Islet precursor cell (in vitro differentiated cells): ENCODE measurements at regions not wholly inside any gene's neighbourhood (a gene's known extent, or its start where the extent isn't known, plus 50 kb on each side); places are given as distances from the start of the nearest gene placed in this dataset.
"Not testable (repeated sequence)": the region's sequence is repeated elsewhere in the genome, so short reads cannot be mapped to it uniquely, and the experiment has no call there.

ENCODE experiments used
- DNase-seq: peaks from one replicate; pipeline ENCODE4 v3.0.0-alpha.2; 2018

- DNase-seq = no peak
Measured at GRCh38 chr12:86724716-86725115, 468.5 kb upstream of the MGAT4C start.

- no peak for DNase-seq
Measured at GRCh38 chr12:86723326-86723725, 467.1 kb upstream of the MGAT4C start.

DNA sequence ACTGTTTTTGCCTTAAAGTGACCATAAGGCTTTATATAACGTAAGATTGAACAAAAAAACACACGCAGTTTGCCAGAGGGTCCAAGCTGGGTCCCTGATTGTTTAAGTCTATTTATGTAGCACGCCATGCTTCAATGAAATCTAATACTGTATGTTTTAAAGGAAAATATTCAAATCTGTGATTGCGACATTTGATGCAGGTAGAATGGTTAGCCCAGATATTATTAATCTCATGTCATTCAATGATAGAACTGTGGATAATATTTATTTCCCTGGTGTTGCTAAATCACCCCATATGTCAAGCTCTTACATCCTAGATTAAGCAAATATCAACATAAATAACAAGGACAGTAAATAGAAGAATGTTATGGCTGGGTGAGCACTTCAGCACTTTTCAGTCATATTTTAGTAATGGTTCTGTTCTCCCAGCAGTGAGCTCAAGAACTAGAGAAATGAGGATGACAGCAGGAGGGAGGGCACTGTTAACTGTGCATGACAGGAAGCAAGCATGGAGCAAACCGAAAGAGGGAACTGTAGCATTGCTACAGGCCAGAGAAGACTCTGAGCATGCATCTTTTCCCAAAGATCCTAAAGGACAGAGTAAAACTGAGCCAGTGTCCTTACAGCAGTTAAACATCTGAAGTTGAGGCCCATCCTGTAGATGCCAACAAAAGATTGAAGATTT, 465.7 kb upstream of the MGAT4C start:
- no peak for DNase-seq

- no peak for DNase-seq
Measured at GRCh38 chr12:86719381-86719780, 463.2 kb upstream of the MGAT4C start.

GRCh38 chr12:86713121-86713520, 456.9 kb upstream of the MGAT4C start:
- DNase-seq = no peak

DNA sequence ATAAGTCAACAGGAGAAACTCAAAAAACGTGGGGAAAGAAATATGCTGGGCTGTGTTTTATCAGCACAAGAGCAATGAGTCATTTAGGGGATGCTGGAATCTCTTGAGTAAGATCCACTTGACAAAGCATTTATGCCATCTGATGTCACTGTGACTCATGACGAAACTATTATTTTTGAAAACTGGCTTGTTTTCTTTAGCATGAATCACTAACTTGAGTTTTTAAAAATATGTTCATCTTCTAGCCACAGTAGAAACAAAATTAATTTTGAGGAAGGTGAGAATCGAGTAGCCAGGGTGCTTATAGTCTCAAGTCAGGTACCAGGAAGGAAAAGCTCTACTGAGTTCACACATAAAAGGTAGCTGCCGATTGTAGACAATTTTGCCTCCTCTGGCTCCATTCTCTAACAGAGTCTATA, 456.2 kb upstream of the MGAT4C start:
- no peak for DNase-seq

DNA sequence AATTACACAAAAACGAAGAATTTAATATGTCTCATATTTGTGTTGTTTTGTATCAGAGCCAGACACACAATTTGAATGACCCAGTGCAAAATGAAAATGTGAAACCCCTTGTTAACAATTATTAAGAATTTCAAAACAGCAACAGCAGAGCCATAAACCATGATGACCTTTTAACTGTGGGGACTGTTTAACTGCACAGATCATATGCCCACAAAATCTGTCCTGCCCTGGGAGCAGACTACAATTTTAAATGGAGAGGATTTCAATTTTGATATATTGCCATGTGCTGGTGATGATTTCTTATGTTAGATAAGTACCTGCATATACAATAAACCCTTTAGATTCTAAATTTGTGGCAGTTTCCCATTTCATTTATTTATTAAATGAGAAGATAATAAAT, 455.5 kb upstream of the MGAT4C start:
- DNase-seq = no peak

- DNase-seq = no peak
Measured at GRCh38 chr12:86710109-86710508, 453.9 kb upstream of the MGAT4C start.

- DNase-seq = not testable (repeated sequence)
Measured at GRCh38 chr12:86709017-86709416, 452.8 kb upstream of the MGAT4C start.

DNA sequence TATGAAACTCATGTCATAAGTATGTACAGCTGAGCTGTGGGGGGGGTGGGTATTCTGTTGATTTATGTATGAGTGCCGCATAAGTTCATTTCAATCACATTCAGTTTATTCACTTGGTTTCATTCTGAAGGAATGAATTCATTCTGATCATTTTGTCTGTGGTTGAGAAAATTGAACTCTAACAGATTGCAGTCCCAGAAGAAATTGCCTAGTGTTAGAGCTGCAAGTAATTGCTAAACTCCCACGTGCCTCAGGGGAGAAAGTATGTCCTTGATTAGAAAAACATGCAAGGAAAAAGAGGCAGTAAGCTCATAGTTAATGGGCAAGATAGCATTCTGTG, 442.4 kb upstream of the MGAT4C start:
- no peak for DNase-seq

GRCh38 chr12:86697916-86698640, 441.9 kb upstream of the MGAT4C start:
- no peak for DNase-seq

DNA sequence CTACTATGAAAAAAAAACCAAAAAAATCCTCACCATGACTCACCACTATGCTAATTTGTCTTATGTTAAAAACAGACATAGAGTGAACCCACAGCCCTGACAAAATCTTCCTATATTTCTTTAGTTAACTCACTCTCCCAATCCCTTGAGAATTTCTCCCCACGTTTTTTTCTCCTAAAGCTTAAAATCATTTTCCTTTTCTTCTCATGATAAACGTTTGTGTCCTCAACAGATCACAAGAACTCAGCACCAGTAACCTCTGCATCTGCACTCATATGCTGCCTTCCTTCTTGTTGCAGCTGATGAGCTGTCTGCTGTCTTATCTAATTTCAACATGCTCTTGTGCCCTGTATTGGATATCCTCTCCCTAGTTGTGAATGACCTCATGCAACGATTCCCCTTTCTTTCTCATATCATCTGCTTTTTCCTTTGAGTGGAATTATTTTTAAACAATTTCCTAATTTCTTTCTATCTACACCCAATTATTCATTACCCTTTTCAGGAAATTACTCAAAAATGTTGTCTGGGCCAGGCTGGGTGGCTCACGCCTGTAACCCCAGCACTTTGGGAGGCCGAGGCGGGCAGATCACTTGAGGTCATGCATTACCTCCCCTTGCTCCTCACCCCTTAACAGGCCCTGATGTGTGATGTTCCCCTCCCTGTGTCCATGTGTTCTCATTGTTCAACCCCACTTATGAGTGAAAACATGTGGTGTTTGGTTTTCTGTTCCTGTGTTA, 427.5 kb upstream of the MGAT4C start:
- DNase-seq = no peak

DNA sequence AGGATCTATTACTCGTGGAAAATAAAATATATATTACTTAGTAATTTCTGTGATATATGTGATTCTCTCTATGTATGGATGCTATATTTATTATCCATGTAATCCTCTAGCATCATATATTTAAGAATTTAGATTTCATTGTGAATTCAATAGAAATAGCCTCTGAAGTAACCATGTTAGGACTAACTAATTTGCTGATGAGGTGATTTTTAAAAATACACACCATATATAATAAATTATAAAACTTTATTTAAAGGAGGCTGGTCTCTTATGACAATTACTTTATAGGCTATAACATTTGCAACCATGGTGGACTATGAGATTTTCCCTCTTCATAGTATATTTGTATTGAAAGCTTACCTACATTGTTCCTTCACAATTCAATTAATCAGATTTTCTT, 424.9 kb upstream of the MGAT4C start:
- no peak for DNase-seq

DNA sequence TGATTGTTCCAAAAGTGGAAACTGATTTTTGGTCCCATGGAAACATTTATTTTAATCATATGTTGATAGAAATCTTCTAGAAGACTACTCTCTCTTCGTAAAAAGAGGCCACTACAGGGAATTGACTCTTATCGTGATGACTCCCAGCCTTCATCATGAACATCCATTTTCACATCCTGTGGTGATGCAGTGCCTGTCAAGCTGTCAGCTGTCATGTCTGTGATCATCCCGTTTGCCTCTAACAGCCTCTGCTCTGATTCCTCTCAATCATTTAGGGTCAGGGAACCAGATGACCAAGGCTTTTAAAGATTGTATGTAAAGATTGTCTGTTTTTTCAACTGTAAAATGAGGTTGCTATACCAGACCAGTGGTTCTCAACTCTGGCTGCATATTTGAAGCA, 419.0 kb upstream of the MGAT4C start:
- DNase-seq = no peak

GRCh38 chr12:86670986-86671385, 414.8 kb upstream of the MGAT4C start:
- DNase-seq = no peak

GRCh38 chr12:86669010-86669409, 412.8 kb upstream of the MGAT4C start:
- DNase-seq = peak; percentile 60

DNA sequence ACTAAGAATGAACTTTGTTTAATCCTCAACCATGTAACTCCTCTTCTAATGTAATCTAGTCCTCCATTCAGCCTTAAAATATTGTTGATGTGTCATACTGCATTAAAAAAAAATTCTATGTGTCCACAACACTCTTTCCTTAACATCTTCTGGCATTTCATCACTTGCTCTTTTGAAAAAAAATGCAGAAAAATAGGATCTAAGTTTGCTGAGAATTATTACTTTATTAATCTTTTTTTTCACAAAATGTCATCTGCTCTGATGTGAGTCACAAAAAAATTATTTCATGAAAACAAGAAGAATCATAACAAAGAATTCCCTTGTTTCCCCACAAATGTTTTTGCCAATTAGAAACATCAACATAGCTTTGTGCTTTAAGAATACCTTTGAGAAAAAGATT, 410.1 kb upstream of the MGAT4C start:
- no peak for DNase-seq

DNA sequence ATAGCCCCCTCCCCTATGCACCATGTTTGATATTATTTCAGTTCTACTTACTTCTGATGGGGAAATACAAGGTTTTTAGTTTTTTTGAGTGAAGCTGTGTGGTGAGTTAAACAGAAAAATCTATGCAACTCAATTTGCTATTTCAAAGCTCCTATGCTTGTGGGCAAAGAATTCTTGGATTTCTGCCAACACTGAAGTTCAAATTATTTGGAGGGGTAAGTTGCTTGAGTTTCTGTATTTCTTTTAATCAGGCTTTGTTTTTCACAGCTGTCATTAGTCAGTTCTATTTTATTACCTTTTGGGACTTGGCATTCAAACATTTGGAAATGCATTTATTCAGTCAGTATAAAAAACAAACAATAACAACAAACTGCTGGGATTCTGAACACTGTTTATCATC, 407.5 kb upstream of the MGAT4C start:
- no peak for DNase-seq

GRCh38 chr12:86663173-86663572, 407.0 kb upstream of the MGAT4C start:
- no peak for DNase-seq

GRCh38 chr12:86662464-86662863, 406.3 kb upstream of the MGAT4C start:
- no peak for DNase-seq

DNA sequence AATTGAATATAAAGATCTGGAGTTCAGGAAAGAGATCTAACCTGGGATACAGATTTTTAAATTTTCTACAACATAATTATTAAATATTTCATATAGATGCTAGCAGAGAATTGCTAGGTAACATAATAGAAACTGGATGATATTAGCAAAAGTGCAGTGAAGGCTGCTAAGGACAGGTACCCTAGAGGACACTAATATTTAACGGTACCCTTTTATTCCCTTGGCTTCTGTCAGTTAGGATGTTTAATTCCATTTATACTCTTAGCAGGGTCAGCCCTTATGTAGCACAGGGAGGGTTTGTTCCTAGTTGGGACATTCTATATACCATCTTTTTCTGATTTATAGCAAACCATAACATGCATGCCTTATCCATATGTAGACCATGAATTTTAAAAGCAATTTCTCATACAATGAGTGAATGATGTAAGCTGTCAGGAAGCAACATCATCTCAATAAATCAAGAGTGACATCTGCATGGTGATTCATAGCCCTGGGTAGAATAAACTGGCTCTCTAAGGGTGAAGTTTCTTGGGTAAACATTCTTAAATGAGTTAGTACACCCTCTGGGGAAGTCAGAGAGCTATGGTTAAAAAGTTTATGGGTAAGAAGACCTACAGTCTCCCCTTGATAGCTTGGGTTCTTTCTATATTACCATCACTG, 404.4 kb upstream of the MGAT4C start:
- DNase-seq = no peak

DNA sequence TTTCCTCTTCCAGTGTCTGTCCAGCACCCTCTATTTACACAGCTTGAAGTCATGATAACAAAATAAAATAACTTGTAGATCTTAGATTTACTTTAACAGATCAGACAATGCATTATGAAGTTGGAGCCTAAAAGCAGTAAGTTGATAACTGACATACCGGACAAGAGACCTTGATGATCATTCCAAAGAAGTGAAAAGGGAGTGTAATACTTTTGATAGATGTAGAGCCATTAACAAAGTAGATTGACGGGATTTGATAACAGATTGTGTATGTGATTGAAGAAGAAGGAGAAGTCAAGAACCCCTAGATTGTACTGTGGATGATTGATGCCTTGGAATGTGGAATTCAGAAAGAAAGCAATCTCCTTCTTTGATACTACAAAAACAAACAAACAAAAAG, 403.8 kb upstream of the MGAT4C start:
- no peak for DNase-seq

GRCh38 chr12:86658303-86658702, 402.1 kb upstream of the MGAT4C start:
- DNase-seq = no peak

- no peak for DNase-seq
Measured at GRCh38 chr12:86647800-86648199, 391.6 kb upstream of the MGAT4C start.
